ENCODE measurements at regions not wholly inside any gene's neighbourhood (a gene's known extent, or its start where the extent isn't known, plus 50 kb on each side); places are given as distances from the start of the nearest gene placed in this dataset.
A peak's percentile ranks its signal among the peaks of the same experiment; 100 is the strongest.

DNA sequence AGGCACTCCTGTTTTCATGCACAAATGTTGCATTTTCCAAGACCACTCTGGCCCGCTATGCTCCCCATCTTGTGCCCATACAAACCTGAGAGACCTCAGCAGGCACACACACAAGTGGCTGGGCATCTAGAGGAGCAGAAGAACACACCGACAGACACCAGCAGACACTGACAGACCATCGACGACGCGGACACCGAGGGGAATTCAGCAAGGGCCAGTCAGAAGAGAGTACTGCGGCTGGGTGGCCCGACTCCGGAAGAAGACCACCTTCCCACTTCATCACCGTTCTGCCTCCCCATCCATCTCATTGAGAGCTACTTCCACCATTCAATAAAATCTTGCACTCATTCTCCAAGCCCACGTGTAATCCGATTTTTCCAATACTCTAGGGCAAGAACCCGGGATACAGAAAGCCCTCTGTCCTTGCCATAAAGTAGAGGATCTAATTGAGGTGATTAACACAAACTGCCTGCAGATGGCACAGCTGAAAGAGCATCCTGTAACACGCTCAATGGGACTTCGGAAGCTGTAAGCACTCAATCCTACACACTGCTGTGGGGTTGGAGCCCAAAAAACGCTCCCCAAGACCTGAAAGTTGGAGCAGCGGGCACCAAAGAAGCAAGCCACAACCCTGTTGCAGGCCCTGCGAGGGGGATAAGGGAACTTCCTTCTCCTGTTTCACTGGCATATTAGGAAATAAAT, 780.9 kb downstream of the ARAP2 start:
- TF ChIP-seq, protein P1, sequence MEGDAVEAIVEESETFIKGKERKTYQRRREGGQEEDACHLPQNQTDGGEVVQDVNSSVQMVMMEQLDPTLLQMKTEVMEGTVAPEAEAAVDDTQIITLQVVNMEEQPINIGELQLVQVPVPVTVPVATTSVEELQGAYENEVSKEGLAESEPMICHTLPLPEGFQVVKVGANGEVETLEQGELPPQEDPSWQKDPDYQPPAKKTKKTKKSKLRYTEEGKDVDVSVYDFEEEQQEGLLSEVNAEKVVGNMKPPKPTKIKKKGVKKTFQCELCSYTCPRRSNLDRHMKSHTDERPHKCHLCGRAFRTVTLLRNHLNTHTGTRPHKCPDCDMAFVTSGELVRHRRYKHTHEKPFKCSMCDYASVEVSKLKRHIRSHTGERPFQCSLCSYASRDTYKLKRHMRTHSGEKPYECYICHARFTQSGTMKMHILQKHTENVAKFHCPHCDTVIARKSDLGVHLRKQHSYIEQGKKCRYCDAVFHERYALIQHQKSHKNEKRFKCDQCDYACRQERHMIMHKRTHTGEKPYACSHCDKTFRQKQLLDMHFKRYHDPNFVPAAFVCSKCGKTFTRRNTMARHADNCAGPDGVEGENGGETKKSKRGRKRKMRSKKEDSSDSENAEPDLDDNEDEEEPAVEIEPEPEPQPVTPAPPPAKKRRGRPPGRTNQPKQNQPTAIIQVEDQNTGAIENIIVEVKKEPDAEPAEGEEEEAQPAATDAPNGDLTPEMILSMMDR (IDR thresholded peaks at IDR 0.05), result peak; percentile 9
- no peak for TF ChIP-seq EZH2 (IDR thresholded peaks at IDR 0.05)

Measured in neural progenitor cell (in vitro differentiated cells).